ENCODE measurements at regions not wholly inside any gene's neighbourhood (a gene's known extent, or its start where the extent isn't known, plus 50 kb on each side); places are given as distances from the start of the nearest gene placed in this dataset.
"Not testable (repeated sequence)": the region's sequence is repeated elsewhere in the genome, so short reads cannot be mapped to it uniquely, and the experiment has no call there.

DNA sequence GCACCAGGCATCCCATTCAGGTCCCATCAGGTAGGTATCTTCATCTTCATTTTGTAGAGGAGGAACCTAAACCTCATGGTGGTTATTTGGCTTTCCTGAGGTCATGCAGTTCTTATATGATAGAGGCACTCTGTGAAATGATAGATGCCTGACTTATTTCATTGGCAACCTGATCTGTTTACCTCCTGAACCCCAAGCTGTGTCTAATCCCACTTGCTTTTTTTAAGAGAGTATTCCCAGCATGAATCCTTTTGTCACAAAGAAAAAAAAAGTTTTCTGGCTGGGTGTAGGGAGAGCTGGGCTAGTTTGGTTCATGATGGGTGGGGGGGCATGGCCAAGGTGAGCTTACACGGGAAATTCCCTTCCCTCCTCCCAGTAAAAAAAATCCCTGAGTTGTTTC is 154.2 kb downstream of the TENT5C start:
- DNase-seq (ENCODE audit: low spot score) = no peak
- in situ Hi-C loops (cut with MboI; ENCODE audit: low pct_unique_long_range_greater_than_20kb, low sequenced_read_pairs, unreplicated experiment) = no loop called here
- TF ChIP-seq, protein P1, sequence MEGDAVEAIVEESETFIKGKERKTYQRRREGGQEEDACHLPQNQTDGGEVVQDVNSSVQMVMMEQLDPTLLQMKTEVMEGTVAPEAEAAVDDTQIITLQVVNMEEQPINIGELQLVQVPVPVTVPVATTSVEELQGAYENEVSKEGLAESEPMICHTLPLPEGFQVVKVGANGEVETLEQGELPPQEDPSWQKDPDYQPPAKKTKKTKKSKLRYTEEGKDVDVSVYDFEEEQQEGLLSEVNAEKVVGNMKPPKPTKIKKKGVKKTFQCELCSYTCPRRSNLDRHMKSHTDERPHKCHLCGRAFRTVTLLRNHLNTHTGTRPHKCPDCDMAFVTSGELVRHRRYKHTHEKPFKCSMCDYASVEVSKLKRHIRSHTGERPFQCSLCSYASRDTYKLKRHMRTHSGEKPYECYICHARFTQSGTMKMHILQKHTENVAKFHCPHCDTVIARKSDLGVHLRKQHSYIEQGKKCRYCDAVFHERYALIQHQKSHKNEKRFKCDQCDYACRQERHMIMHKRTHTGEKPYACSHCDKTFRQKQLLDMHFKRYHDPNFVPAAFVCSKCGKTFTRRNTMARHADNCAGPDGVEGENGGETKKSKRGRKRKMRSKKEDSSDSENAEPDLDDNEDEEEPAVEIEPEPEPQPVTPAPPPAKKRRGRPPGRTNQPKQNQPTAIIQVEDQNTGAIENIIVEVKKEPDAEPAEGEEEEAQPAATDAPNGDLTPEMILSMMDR (IDR thresholded peaks at IDR 0.05; ENCODE audit: extremely low read depth, insufficient read depth, missing control alignments) = no peak

DNA sequence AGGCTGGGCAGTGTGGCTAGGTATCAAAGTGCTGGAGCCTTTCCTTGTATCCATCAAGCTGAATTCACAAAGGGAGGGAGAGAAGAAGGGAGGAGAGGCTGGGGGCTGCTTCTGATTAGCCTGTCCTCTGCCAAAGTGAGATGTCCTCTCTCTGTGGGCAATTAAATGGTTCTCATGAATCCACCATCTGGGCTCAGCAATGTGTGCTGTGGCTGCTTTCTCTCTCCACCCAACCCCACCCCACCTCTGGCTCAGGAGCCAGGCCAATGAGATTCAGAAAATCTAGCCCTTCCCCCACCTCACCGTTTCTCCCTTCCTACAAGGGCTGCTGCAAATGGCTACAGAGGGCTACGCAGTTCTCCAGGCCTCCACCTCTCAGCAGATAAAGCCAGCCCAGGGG is 154.6 kb downstream of the TENT5C start:
- in situ Hi-C loops (cut with MboI; ENCODE audit: low pct_unique_long_range_greater_than_20kb, low sequenced_read_pairs, unreplicated experiment) = no loop called here
- DNase-seq (ENCODE audit: low spot score) = no peak
- TF ChIP-seq, protein P1 (IDR thresholded peaks at IDR 0.05; ENCODE audit: extremely low read depth, insufficient read depth, missing control alignments) = no peak

DNA sequence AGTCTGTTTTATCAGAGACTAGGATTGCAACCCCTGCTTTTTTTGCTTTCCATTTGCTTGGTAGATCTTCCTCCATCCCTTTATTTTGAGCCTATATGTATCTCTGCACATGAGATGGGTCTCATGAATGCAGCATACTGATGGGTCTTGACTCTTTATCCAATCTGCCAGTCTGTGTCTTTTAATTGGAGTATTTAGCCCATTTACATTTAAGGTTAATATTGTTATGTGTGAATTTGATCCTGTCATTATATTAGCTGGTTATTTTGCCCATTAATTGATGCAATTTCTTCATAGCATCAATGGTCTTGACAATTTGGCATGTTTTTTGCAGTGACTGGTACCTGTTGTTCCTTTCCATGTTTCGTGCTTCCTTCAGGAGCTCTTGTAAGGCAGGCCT is 161.7 kb downstream of the GDAP2 start:
- in situ Hi-C loops (cut with MboI; ENCODE audit: low pct_unique_long_range_greater_than_20kb, low sequenced_read_pairs, unreplicated experiment) = not testable (repeated sequence)

DNA sequence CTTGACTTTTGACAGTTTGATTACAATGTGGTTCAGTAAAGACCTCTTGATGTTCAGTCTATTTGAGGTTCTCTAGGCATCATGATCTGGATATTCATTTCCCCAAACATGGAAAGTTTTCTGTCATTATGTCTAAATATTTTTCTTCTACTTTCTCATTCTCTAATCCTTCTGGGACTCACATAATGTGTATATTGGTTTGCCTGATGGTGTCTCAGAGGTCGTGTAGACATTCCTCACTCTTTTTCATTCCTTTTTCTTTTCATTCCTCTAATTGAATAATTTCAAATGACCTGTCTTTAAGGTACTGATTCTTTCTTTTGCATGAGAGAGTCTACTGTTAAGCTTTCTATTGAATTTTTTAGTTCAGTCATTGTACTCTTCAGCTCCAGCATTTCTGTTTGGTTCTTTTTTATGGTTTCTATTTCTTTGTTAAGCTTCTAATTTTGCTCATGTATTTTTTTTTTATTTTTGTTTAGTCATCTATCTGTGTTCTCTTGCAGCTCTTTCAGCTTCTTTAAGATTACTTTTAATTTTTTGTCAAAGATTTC is 158.4 kb downstream of the GDAP2 start:
- TF ChIP-seq, protein P1 (IDR thresholded peaks at IDR 0.05; ENCODE audit: extremely low read depth, insufficient read depth, missing control alignments) = no peak
- in situ Hi-C loops (cut with MboI; ENCODE audit: low pct_unique_long_range_greater_than_20kb, low sequenced_read_pairs, unreplicated experiment) = no loop called here
- no peak for DNase-seq (ENCODE audit: low spot score)

More for the DNA sequence above, 161.7 kb downstream of the GDAP2 start:
- not testable (repeated sequence) for DNase-seq (ENCODE audit: low spot score)

DNA sequence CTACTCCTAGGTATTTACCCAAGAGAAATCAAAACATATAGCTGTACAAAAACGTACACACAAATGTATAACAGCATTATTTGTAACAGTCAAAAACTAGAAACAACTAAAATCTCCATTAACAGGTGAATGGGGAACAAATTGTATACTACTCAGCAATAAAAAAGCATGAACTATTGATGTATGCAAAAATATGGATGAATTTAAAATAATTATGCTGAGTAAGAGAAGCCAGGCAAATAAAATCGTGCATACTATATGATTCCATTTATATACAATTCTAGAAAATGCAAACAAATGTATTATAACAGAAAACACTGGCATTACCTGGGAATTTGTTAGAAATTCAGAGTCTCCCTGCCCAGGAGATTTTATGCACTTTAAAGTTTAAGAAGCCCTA is 150.1 kb downstream of the GDAP2 start:
- in situ Hi-C loops (cut with MboI; ENCODE audit: low pct_unique_long_range_greater_than_20kb, low sequenced_read_pairs, unreplicated experiment) = no loop called here
- TF ChIP-seq, protein P1 (IDR thresholded peaks at IDR 0.05; ENCODE audit: extremely low read depth, insufficient read depth, missing control alignments) = no peak
- no peak for DNase-seq (ENCODE audit: low spot score)

DNA sequence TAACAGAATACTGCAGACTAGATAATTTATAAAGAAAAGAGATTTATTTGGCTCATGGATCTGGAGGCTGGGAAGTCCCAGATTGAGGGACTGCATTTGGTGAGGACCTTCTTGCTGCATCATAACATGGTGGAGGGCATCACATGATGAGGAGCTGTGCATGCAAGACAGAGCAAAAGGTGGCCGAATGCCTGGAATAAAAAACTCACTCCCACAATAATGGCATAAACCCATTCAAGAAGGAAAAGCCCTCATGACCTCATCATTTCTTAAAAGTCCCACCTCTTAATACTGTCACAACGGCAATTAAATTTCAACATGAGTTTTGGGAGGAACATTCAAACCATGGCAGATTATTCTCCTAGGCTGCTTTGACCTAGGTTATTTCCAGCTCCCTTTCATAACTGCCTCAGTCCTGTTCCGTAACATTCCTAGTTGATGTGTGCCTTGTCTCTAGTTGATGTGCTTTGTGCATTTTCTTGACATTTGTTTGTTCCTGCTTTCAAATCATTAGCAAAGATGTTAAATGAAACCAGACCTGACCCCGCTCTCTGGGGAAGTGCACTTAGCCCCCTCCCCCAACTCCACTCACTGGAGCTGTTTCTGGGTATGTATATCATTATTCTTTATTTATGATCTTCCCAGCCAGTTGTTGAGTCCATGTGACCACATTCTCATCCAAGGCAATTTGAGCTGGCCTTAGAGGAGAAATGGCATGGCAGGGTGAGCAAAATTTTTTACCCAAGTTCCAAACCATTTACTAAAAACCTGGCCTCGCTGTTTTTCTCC is 148.5 kb downstream of the GDAP2 start:
- TF ChIP-seq, protein P1 (IDR thresholded peaks at IDR 0.05; ENCODE audit: extremely low read depth, insufficient read depth, missing control alignments) = no peak
- no peak for DNase-seq (ENCODE audit: low spot score)
- in situ Hi-C loops (cut with MboI; ENCODE audit: low pct_unique_long_range_greater_than_20kb, low sequenced_read_pairs, unreplicated experiment) = no loop called here

DNA sequence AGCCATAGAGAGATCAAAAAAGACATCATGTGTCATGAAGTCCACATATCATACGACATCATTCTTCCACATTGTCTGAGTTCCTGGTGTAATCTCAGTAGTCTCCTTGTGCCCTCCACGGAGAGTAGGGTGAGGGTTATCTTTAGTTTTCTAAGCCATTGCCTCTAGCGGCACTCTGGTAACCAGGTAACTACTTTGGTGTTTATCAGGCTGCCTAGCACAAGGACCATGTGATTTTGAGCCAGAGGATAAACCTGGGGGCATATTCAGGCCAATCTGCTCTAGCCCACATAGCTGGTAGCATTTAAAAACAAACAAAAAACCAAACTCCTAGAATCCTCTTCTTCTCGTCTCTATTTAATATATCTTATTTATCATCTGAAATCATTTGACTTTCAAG is 147.4 kb downstream of the GDAP2 start:
- no peak for DNase-seq (ENCODE audit: low spot score)
- TF ChIP-seq, protein P1 (IDR thresholded peaks at IDR 0.05; ENCODE audit: extremely low read depth, insufficient read depth, missing control alignments) = no peak
- in situ Hi-C loops (cut with MboI; ENCODE audit: low pct_unique_long_range_greater_than_20kb, low sequenced_read_pairs, unreplicated experiment) = no loop called here
